Endothelial cell of umbilical vein (primary cell): ENCODE measurements at regions not wholly inside any gene's neighbourhood (a gene's known extent, or its start where the extent isn't known, plus 50 kb on each side); places are given as distances from the start of the nearest gene placed in this dataset.

Experiments
- BruUV-seq: library from RNA; stranded (reverse); fragments of 400-500 nt; replicated peaks from 2 replicates; lab custom pipeline; 2021; lab: Mats Ljungman, UMichigan
- CTCF ChIA-PET: fragments of 300-600, 350-600 bp; sonication (Branson Sonifier 250); formaldehyde crosslinking; loops from one replicate; lab custom pipeline; 2021; ENCODE audit warnings: antibody characterized with exemption, inconsistent platforms; lab: Charles Lee
- POLR2A ChIA-PET: fragments of 300-600, 350-600 bp; sonication (Branson Sonifier 250); formaldehyde crosslinking; loops from one replicate; lab custom pipeline; 2021; ENCODE audit warnings: antibody characterized with exemption, inconsistent platforms; lab: Charles Lee
- DNase-seq: peaks from one replicate; pipeline ENCODE4 v3.0.0-alpha.2; 2011; ENCODE audit warnings: low read depth, low spot score
- FAIRE-seq: peaks from 2 replicates; lab custom pipeline; 2011; peaks lifted over from hg19 to GRCh38; lab: Jason Lieb, UNC
- H2AFZ ChIP-seq: 2 replicates; pipeline ENCODE4 v1.6.0; 2012; ENCODE audit warnings: low read depth, low read length, control low read depth, inconsistent platforms
- H3K27ac ChIP-seq: 2 replicates; pipeline ENCODE4 v1.5.1; 2011; ENCODE audit warnings: low read depth, mild to moderate bottlenecking, control low read depth, low read length, moderate library complexity; ENCODE audit not compliant: insufficient read depth
- H3K27me3 ChIP-seq, 2 experiments: 2 replicates each; pipeline versions ENCODE4 v1.6.0 to v1.6.1; 2011; ENCODE audit warnings: low read length in 2 of 2, mixed read lengths in 1 of 2; ENCODE audit not compliant: control insufficient read depth in 2 of 2, insufficient read depth in 2 of 2
- H3K36me3 ChIP-seq, 2 experiments: 2 replicates in 1 of 2; 3 replicates in 1 of 2; pipeline ENCODE4 v1.5.1; 2011; ENCODE audit warnings: low read length in 2 of 2, mild to moderate bottlenecking in 1 of 2, moderate library complexity in 1 of 2; ENCODE audit not compliant: control insufficient read depth in 2 of 2, insufficient read depth in 2 of 2; ENCODE audit errors: extremely low read depth in 1 of 2
- H3K4me1 ChIP-seq: 3 replicates; pipeline ENCODE4 v1.5.1; 2011; ENCODE audit warnings: mild to moderate bottlenecking, low read length; ENCODE audit not compliant: control insufficient read depth, insufficient read depth; ENCODE audit errors: extremely low read depth
- H3K4me2 ChIP-seq: 2 replicates; pipeline ENCODE4 v1.6.1; 2011; ENCODE audit warnings: low read length, control low read depth, mixed read lengths; ENCODE audit not compliant: insufficient read depth
- H3K4me3 ChIP-seq, 3 experiments: fragments of 200-600 bp in 1 of 3; sonication (generic), shearing (Covaris generic) in 1 of 3; replicated peaks in 1 of 3; 2 replicates each; pipeline ENCODE4 v1.5.1; 2011 to 2016; ENCODE audit warnings: control low read depth in 3 of 3, low read length in 3 of 3, mild to moderate bottlenecking in 2 of 3, inconsistent platforms in 1 of 3, low read depth in 1 of 3, moderate library complexity in 1 of 3; ENCODE audit not compliant: insufficient read depth in 1 of 3
- H3K79me2 ChIP-seq: 2 replicates; pipeline ENCODE4 v1.6.0; 2012; ENCODE audit warnings: low read length, inconsistent platforms; ENCODE audit not compliant: control insufficient read depth, insufficient read depth
- H3K9ac ChIP-seq: replicated peaks from 2 replicates; pipeline ENCODE3; 2011; ENCODE audit warnings: low read length, control low read depth; ENCODE audit not compliant: insufficient read depth; ENCODE audit errors: extremely low read depth
- H3K9me1 ChIP-seq: replicated peaks from 3 replicates; pipeline ENCODE4 v1.6.0; 2011; ENCODE audit warnings: mild to moderate bottlenecking, low read length; ENCODE audit not compliant: control insufficient read depth, insufficient read depth; ENCODE audit errors: extremely low read depth
- H3K9me3 ChIP-seq: replicated peaks from 2 replicates; pipeline ENCODE4 v1.5.1; 2012; ENCODE audit warnings: low read length, inconsistent platforms; ENCODE audit not compliant: control insufficient read depth, insufficient read depth
- H4K20me1 ChIP-seq: replicated peaks from 2 replicates; pipeline ENCODE3; 2011; ENCODE audit warnings: mild to moderate bottlenecking, low read length; ENCODE audit not compliant: control insufficient read depth, insufficient read depth; ENCODE audit errors: extremely low read depth
- CTCF ChIP-seq, 2 donors: IDR thresholded peaks; 1 replicate in 1 of 2; 2 replicates in 1 of 2; pipeline ENCODE4 v1.5.1; 2011; ENCODE audit warnings: low read length in 2 of 2, mild to moderate bottlenecking in 2 of 2, moderate library complexity in 2 of 2, control low read depth in 1 of 2, inconsistent platforms in 1 of 2, low read depth in 1 of 2; ENCODE audit not compliant: insufficient read depth in 1 of 2; ENCODE audit errors: extremely low read depth in 1 of 2
- EZH2 ChIP-seq: IDR thresholded peaks from 2 replicates; pipeline ENCODE4 v1.6.1; 2012; ENCODE audit warnings: borderline replicate concordance, low read depth, mild to moderate bottlenecking, moderate library complexity, low read length, inconsistent platforms; ENCODE audit not compliant: severe bottlenecking
- FOS ChIP-seq: IDR thresholded peaks from 2 replicates; pipeline ENCODE4 v1.6.1; 2011; ENCODE audit warnings: mild to moderate bottlenecking, low read length, moderate library complexity, borderline replicate concordance; ENCODE audit not compliant: insufficient read depth
- GATA2 ChIP-seq: IDR thresholded peaks from 2 replicates; pipeline ENCODE4 v1.7.0; 2011; ENCODE audit warnings: low read depth, mild to moderate bottlenecking, moderate library complexity, mixed read lengths, low read length; ENCODE audit not compliant: insufficient read length, insufficient read depth
- JUN ChIP-seq: IDR thresholded peaks from 2 replicates; pipeline ENCODE4 v1.6.1; 2011; ENCODE audit warnings: borderline replicate concordance, low read depth; ENCODE audit not compliant: insufficient read length, insufficient read depth
- MAX ChIP-seq: IDR thresholded peaks from 2 replicates; pipeline ENCODE4 v1.6.1; 2011; ENCODE audit not compliant: insufficient read depth, insufficient read length
- MYC ChIP-seq: IDR thresholded peaks from one replicate; pipeline ENCODE4 v1.6.1; 2011; ENCODE audit warnings: mild to moderate bottlenecking, low read depth, low read length
- POLR2A ChIP-seq: IDR thresholded peaks from 2 replicates; pipeline ENCODE4 v1.6.1; 2012; ENCODE audit warnings: low read depth, mild to moderate bottlenecking, control low read depth, low read length
- POLR2AphosphoS5 ChIP-seq: IDR thresholded peaks from 2 replicates; pipeline ENCODE4 v1.6.1; 2012; ENCODE audit warnings: low read depth, mild to moderate bottlenecking, control low read depth, low read length, moderate library complexity; ENCODE audit not compliant: insufficient read depth
- dilution Hi-C: fragments of 300-500 bp; cut with MboI; formaldehyde crosslinking; loops from one replicate; pipeline ENCODE4 v1.15.0; 2019; ENCODE audit warnings: low sequenced_read_pairs; ENCODE audit not compliant: extremely low pct_ligation_motif_present
- intact Hi-C: fragments of 100-400 bp; cut with micrococcal nuclease; formaldehyde crosslinking; loops from one replicate; pipeline ENCODE4 v1.10.0; 2022

DNA sequence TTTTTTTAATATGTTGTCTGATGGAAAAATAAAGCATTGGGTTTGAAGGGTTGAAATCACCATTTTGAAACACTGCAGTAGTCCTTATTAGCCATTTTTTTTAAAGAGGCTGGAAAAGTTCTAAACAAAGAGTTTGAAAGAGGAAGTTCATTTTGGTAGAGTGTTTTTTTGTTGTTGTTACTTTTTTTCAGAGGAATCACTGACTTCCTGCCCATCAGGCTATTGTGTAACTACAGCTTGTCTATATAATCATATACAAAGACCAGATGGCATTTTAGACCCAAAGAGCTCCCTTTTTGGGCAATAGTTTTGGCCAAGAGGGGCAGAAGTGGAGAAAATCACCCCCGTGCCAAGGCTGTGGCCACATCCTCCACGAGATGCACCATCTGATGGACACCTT is 818.5 kb upstream of the AMELY start:
- H3K4me1 ChIP-seq = no peaks in the 10 kb centered on the region
- DNase-seq (no peak), FAIRE-seq (no peak)
- no peaks in the 10 kb centered on the region for H3K27me3 ChIP-seq
- no peak overlapping the region for H2AFZ ChIP-seq
- H3K9me3 ChIP-seq = no peaks in the 10 kb centered on the region
- H3K9me1 ChIP-seq = no peaks in the 10 kb centered on the region
- CTCF ChIA-PET = no interaction called here
- POLR2A ChIA-PET = no interaction called here
- H3K79me2 ChIP-seq = no peaks in the 10 kb centered on the region
- H3K4me3 ChIP-seq = no peak overlapping the region
- dilution Hi-C loops (no loop called here), intact Hi-C loops (no loop called here)
- no peaks in the 10 kb centered on the region for H3K36me3 ChIP-seq
- no peak overlapping the region for H3K27ac ChIP-seq
- TF ChIP-seq FOS = no peak
- TF ChIP-seq MAX = no peak
- no peak for TF ChIP-seq JUN
- TF ChIP-seq POLR2A = no peak
- TF ChIP-seq CTCF (IDR thresholded peaks at IDR 0.05; ENCODE audit: extremely low read depth in 1 of 2, insufficient read depth in 1 of 2, low read depth in 1 of 2, low read length in 2 of 2) = no peak
- TF ChIP-seq POLR2AphosphoS5 = no peak
- TF ChIP-seq GATA2 = no peak
- no peak for TF ChIP-seq EZH2
- TF ChIP-seq MYC = no peak
- no peaks in the 10 kb centered on the region for H4K20me1 ChIP-seq
- no peak overlapping the region for H3K4me2 ChIP-seq
- H3K9ac ChIP-seq = no peak overlapping the region
- no TSS peak for BruUV-seq
